Mammary epithelial cell (primary cell): ENCODE measurements at regions not wholly inside any gene's neighbourhood (a gene's known extent, or its start where the extent isn't known, plus 50 kb on each side); places are given as distances from the start of the nearest gene placed in this dataset.

Experiments
- EZH2 ChIP-seq: IDR thresholded peaks from 2 replicates; pipeline ENCODE4 v1.6.1; 2012; ENCODE audit warnings: low read length, inconsistent platforms, borderline replicate concordance
- TF ChIP-seq, protein P1 (sequence below), 2 donors: IDR thresholded peaks in 1 of 2; conservative IDR thresholded peaks in 1 of 2; 2 replicates each; pipeline ENCODE4 v1.5.1; 2011 to 2012; ENCODE audit warnings: inconsistent platforms in 2 of 2, low read length in 2 of 2, mild to moderate bottlenecking in 2 of 2, control low read depth in 1 of 2, low read depth in 1 of 2; ENCODE audit not compliant: insufficient read depth in 1 of 2; ENCODE audit errors: extremely low read depth in 1 of 2

DNA sequence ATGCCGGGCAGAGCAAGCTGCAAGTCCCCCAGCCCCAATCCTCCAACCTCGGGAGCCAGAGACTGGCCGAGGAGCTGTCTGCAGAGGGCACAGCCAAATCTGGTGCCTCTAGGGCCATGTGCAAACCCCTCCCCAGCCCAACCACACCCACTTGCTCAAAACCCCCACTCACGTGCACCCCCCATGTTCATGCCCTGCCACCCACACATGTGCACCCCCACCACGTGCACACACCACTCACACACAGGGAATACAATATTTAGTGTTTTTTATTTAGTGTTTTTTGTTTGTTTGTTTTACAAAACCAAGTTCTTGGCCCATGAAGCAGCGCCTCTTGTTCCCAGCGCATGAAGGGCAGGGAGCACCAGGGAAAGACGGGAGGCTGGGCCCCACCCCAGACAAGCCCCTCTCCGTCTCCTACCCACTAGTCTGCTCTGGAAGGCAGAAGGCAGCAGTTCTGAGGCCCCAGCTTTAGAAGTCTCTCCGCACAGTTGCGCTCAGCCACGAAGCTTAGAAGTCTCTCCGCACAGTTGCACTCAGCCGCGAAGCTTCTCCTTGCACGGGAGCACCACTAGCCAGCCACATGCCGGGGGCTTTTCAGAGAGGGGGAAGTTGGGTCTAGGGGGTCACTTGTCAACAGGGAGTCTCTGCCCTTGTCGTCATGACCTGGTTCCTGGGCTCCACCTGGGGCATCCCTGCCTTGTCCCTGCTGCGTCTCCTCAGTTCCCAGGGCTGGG is 276.1 kb upstream of the HDAC4 start:
- TF ChIP-seq, protein P1, sequence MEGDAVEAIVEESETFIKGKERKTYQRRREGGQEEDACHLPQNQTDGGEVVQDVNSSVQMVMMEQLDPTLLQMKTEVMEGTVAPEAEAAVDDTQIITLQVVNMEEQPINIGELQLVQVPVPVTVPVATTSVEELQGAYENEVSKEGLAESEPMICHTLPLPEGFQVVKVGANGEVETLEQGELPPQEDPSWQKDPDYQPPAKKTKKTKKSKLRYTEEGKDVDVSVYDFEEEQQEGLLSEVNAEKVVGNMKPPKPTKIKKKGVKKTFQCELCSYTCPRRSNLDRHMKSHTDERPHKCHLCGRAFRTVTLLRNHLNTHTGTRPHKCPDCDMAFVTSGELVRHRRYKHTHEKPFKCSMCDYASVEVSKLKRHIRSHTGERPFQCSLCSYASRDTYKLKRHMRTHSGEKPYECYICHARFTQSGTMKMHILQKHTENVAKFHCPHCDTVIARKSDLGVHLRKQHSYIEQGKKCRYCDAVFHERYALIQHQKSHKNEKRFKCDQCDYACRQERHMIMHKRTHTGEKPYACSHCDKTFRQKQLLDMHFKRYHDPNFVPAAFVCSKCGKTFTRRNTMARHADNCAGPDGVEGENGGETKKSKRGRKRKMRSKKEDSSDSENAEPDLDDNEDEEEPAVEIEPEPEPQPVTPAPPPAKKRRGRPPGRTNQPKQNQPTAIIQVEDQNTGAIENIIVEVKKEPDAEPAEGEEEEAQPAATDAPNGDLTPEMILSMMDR (conservative IDR thresholded peaks at IDR 0.05 in 1 of 2, IDR thresholded peaks at IDR 0.05 in 1 of 2; ENCODE audit: extremely low read depth in 1 of 2, insufficient read depth in 1 of 2, low read depth in 1 of 2, low read length in 2 of 2), result no peak
- TF ChIP-seq EZH2, result no peak
